OCI-LY3 (cell line): ENCODE measurements at regions not wholly inside any gene's neighbourhood (a gene's known extent, or its start where the extent isn't known, plus 50 kb on each side); places are given as distances from the start of the nearest gene placed in this dataset.

ENCODE experiments used
- CTCF ChIP-seq: fragments of 200-600, 300-600 bp; sonication (generic); IDR thresholded peaks from 2 replicates; pipeline ENCODE4 v1.5.1; 2014; ENCODE audit warnings: antibody characterized with exemption, low read length, low read depth
- EZH2phosphoT487 ChIP-seq: fragments of 200-600 bp; shearing (Covaris generic); IDR thresholded peaks from 2 replicates; pipeline ENCODE4 v1.6.1; 2018; ENCODE audit warnings: antibody characterized with exemption, mixed run types, low read depth

DNA sequence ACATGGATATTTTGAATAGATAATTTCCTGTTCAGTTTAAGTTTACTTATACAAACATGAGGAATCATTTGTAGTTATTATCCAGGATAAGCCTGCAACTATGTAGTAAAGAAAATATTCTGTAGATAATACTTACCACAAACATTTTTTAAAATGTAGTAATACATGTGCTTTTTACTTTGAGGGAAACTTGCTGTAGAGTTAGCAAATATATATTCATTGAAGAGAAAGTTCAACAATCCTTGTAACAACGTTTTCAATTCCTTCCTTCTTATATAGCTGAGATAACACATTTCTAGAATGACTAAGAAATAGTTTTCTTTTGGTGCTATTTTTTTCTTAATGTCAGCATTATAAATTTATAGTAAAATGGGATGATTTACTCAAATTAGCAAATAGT, 664.6 kb upstream of the ADAMTS5 start:
- TF ChIP-seq CTCF (no peak), EZH2phosphoT487 (no peak)
